AG08395 (cell line): ENCODE measurements at regions not wholly inside any gene's neighbourhood (a gene's known extent, or its start where the extent isn't known, plus 50 kb on each side); places are given as distances from the start of the nearest gene placed in this dataset.

Experiments used
- DNase-seq: peaks from one replicate; pipeline ENCODE4 v3.0.0; 2012; ENCODE audit warnings: mixed read lengths, low spot score

- no peak for DNase-seq
Measured at GRCh38 chr2:71277536-71278103, 50.7 kb upstream of the PAIP2B start.

GRCh38 chr2:71277147-71277475 lies 50.2 kb upstream of the PAIP2B start:
- DNase-seq = no peak

- DNase-seq = peak; percentile 86
Measured at GRCh38 chr2:71276311-71277146, 49.6 kb upstream of the PAIP2B start.
